BLaER1 (cell line): ENCODE measurements at regions not wholly inside any gene's neighbourhood (a gene's known extent, or its start where the extent isn't known, plus 50 kb on each side); places are given as distances from the start of the nearest gene placed in this dataset.

Source experiments
- H3K27ac ChIP-seq: shearing (Covaris generic); formaldehyde crosslinking; 2 replicates; pipeline ENCODE4 v1.8.1; 2022
- H3K27me3 ChIP-seq: shearing (Covaris generic); formaldehyde crosslinking; 2 replicates; pipeline ENCODE4 v1.8.1; 2022
- H3K36me3 ChIP-seq: shearing (Covaris generic); formaldehyde crosslinking; 2 replicates; pipeline ENCODE4 v1.8.1; 2022
- H3K4me1 ChIP-seq: shearing (Covaris generic); formaldehyde crosslinking; 2 replicates; pipeline ENCODE4 v1.8.1; 2022
- H3K4me2 ChIP-seq: shearing (Covaris generic); formaldehyde crosslinking; 2 replicates; pipeline ENCODE4 v1.8.1; 2022
- H3K4me3 ChIP-seq: shearing (Covaris generic); formaldehyde crosslinking; 2 replicates; pipeline ENCODE4 v1.8.1; 2022
- H3K9ac ChIP-seq: shearing (Covaris generic); formaldehyde crosslinking; 2 replicates; pipeline ENCODE4 v1.8.1; 2022
- H3K9me3 ChIP-seq: shearing (Covaris generic); formaldehyde crosslinking; 2 replicates; pipeline ENCODE4 v1.8.1; 2022
- H4K20me1 ChIP-seq: shearing (Covaris generic); formaldehyde crosslinking; 2 replicates; pipeline ENCODE4 v1.8.1; 2022
- Cebpa-rat ChIP-seq: shearing (Covaris generic); IDR thresholded peaks from 2 replicates; pipeline ENCODE4 v1.8.1; 2022

GRCh38 chr22:47391169-47392053 lies 629.0 kb downstream of the TBC1D22A start:
- Histone ChIP-seq H3K4me2 (no peak overlapping the region), H3K27me3 (no peaks in the 10 kb centered on the region), H3K27ac (no peak overlapping the region), H3K4me3 (no peak overlapping the region), H4K20me1 (no peaks in the 10 kb centered on the region), H3K9me3 (no peaks in the 10 kb centered on the region), H3K9ac (no peak overlapping the region), H3K4me1 (peaks cover 20% of the 10 kb centered on the region), H3K36me3 (no peaks in the 10 kb centered on the region)
- no peak for TF ChIP-seq Cebpa-rat

GRCh38 chr22:47390026-47390970 lies 627.8 kb downstream of the TBC1D22A start:
- no peaks in the 10 kb centered on the region for H3K9me3 ChIP-seq
- no peak overlapping the region for H3K4me2 ChIP-seq
- H3K4me1 ChIP-seq = peaks cover 9% of the 10 kb centered on the region
- no peak overlapping the region for H3K4me3 ChIP-seq
- H3K27ac ChIP-seq = no peak overlapping the region
- no peaks in the 10 kb centered on the region for H4K20me1 ChIP-seq
- no peak overlapping the region for H3K9ac ChIP-seq
- TF ChIP-seq Cebpa-rat = no peak
- H3K27me3 ChIP-seq = no peaks in the 10 kb centered on the region
- H3K36me3 ChIP-seq = no peaks in the 10 kb centered on the region

GRCh38 chr22:47389201-47389600 lies 626.8 kb downstream of the TBC1D22A start:
- H3K4me2 ChIP-seq = no peak overlapping the region
- H3K9me3 ChIP-seq = no peaks in the 10 kb centered on the region
- no peak overlapping the region for H3K9ac ChIP-seq
- H3K27ac ChIP-seq = no peak overlapping the region
- no peak overlapping the region for H3K4me3 ChIP-seq
- H3K27me3 ChIP-seq = no peaks in the 10 kb centered on the region
- TF ChIP-seq Cebpa-rat = no peak
- H3K36me3 ChIP-seq = no peaks in the 10 kb centered on the region
- H3K4me1 ChIP-seq = no peaks in the 10 kb centered on the region; the same call in 1 of the 2 replicates
- H4K20me1 ChIP-seq = no peaks in the 10 kb centered on the region

GRCh38 chr22:47388778-47389177 lies 626.3 kb downstream of the TBC1D22A start:
- Histone ChIP-seq H3K9me3 (no peaks in the 10 kb centered on the region), H3K9ac (no peak overlapping the region), H3K4me3 (no peak overlapping the region), H4K20me1 (no peaks in the 10 kb centered on the region), H3K27me3 (no peaks in the 10 kb centered on the region), H3K4me2 (no peak overlapping the region), H3K27ac (no peak overlapping the region), H3K4me1 (no peaks in the 10 kb centered on the region), H3K36me3 (no peaks in the 10 kb centered on the region)
- no peak for TF ChIP-seq Cebpa-rat

GRCh38 chr22:47388331-47388730 lies 625.9 kb downstream of the TBC1D22A start:
- H3K9ac ChIP-seq = no peak overlapping the region
- no peaks in the 10 kb centered on the region for H3K36me3 ChIP-seq
- H3K4me2 ChIP-seq = no peak overlapping the region
- TF ChIP-seq Cebpa-rat = no peak
- no peaks in the 10 kb centered on the region for H3K4me1 ChIP-seq
- H3K9me3 ChIP-seq = no peaks in the 10 kb centered on the region
- no peaks in the 10 kb centered on the region for H3K27me3 ChIP-seq
- no peaks in the 10 kb centered on the region for H4K20me1 ChIP-seq
- no peak overlapping the region for H3K4me3 ChIP-seq
- H3K27ac ChIP-seq = no peak overlapping the region

GRCh38 chr22:47386812-47387510 lies 624.5 kb downstream of the TBC1D22A start:
- H4K20me1 ChIP-seq = no peaks in the 10 kb centered on the region
- H3K4me2 ChIP-seq = no peak overlapping the region
- no peaks in the 10 kb centered on the region for H3K27me3 ChIP-seq
- no peaks in the 10 kb centered on the region for H3K36me3 ChIP-seq
- no peaks in the 10 kb centered on the region for H3K9me3 ChIP-seq
- no peak overlapping the region for H3K9ac ChIP-seq
- no peak overlapping the region for H3K4me3 ChIP-seq
- no peak overlapping the region for H3K27ac ChIP-seq
- no peak for TF ChIP-seq Cebpa-rat
- H3K4me1 ChIP-seq = no peaks in the 10 kb centered on the region

- Histone ChIP-seq H3K4me2 (no peak overlapping the region), H3K4me3 (no peak overlapping the region), H4K20me1 (no peaks in the 10 kb centered on the region), H3K27me3 (no peaks in the 10 kb centered on the region), H3K9ac (no peak overlapping the region), H3K4me1 (no peaks in the 10 kb centered on the region), H3K9me3 (no peaks in the 10 kb centered on the region), H3K27ac (no peak overlapping the region), H3K36me3 (no peaks in the 10 kb centered on the region)
- TF ChIP-seq Cebpa-rat = no peak
These were observed 622.5 kb downstream of the TBC1D22A start for GRCh38 chr22:47384977-47385376.

GRCh38 chr22:47382164-47382890 lies 619.9 kb downstream of the TBC1D22A start:
- TF ChIP-seq Cebpa-rat = no peak
- Histone ChIP-seq H3K9me3 (no peaks in the 10 kb centered on the region), H3K4me1 (no peaks in the 10 kb centered on the region), H3K4me2 (no peak overlapping the region), H3K4me3 (no peak overlapping the region), H4K20me1 (no peaks in the 10 kb centered on the region), H3K27me3 (no peaks in the 10 kb centered on the region), H3K9ac (no peak overlapping the region), H3K27ac (no peak overlapping the region), H3K36me3 (no peaks in the 10 kb centered on the region)

GRCh38 chr22:47381240-47381639 lies 618.8 kb downstream of the TBC1D22A start:
- H3K4me1 ChIP-seq = no peaks in the 10 kb centered on the region
- H3K27ac ChIP-seq = no peak overlapping the region
- no peaks in the 10 kb centered on the region for H3K9me3 ChIP-seq
- H3K4me2 ChIP-seq = no peak overlapping the region
- H3K36me3 ChIP-seq = no peaks in the 10 kb centered on the region
- H4K20me1 ChIP-seq = no peaks in the 10 kb centered on the region
- TF ChIP-seq Cebpa-rat = no peak
- no peak overlapping the region for H3K4me3 ChIP-seq
- H3K27me3 ChIP-seq = no peaks in the 10 kb centered on the region
- no peak overlapping the region for H3K9ac ChIP-seq
